PC-9 (cell line): ENCODE measurements at regions not wholly inside any gene's neighbourhood (a gene's known extent, or its start where the extent isn't known, plus 50 kb on each side); places are given as distances from the start of the nearest gene placed in this dataset.
A peak's percentile ranks its signal among the peaks of the same experiment; 100 is the strongest.

Experiments
- BruUV-seq: library from RNA; stranded (reverse); fragments of 400-500 nt; replicated peaks from 2 replicates; lab custom pipeline; 2021; lab: Mats Ljungman, UMichigan
- CTCF ChIA-PET: fragments of 300-600 bp; sonication (Branson Sonifier 250); formaldehyde crosslinking; loops from one replicate; lab custom pipeline; 2022; ENCODE audit warnings: antibody characterized with exemption; lab: Charles Lee
- POLR2A ChIA-PET: fragments of 300-600 bp; sonication (Branson Sonifier 250); formaldehyde crosslinking; loops from one replicate; lab custom pipeline; 2022; ENCODE audit warnings: antibody characterized with exemption; ENCODE audit not compliant: unreplicated experiment; lab: Charles Lee
- DNase-seq, 2 experiments: peaks; one replicate each; pipeline versions ENCODE4 v3.0.0 to v3.0.0-alpha.2; 2015 to 2022; ENCODE audit warnings: mixed read lengths in 1 of 2
- H2AFZ ChIP-seq: fragments of 200-600 bp; sonication (generic); 2 replicates; pipeline ENCODE4 v1.8.1; 2017; ENCODE audit warnings: antibody characterized with exemption
- H3F3A ChIP-seq: fragments of 200-600 bp; sonication (generic); 2 replicates; pipeline ENCODE4 v1.8.1; 2017; ENCODE audit warnings: antibody characterized with exemption, mild to moderate bottlenecking, low read depth; ENCODE audit not compliant: insufficient read depth
- H3K27ac ChIP-seq: fragments of 200-600 bp; sonication (generic); 2 replicates; pipeline ENCODE4 v1.6.1; 2016; ENCODE audit warnings: mixed run types
- H3K27me3 ChIP-seq: fragments of 200-600 bp; sonication (generic); 2 replicates; pipeline ENCODE4 v1.6.1; 2016; ENCODE audit warnings: low read depth, mixed run types; ENCODE audit not compliant: insufficient read depth
- H3K36me3 ChIP-seq: fragments of 200-600 bp; sonication (generic); 2 replicates; pipeline ENCODE4 v1.6.1; 2016; ENCODE audit warnings: low read depth, mixed run types
- H3K4me1 ChIP-seq: fragments of 200-600 bp; sonication (generic); replicated peaks from 2 replicates; pipeline ENCODE4 v1.6.1; 2016; ENCODE audit warnings: mixed run types; ENCODE audit not compliant: insufficient read depth
- H3K4me2 ChIP-seq: fragments of 200-600 bp; sonication (generic); 2 replicates; pipeline ENCODE4 v1.6.1; 2017; ENCODE audit warnings: mixed run types
- H3K4me3 ChIP-seq: fragments of 200-600 bp; sonication (generic); 2 replicates; pipeline ENCODE4 v1.6.1; 2016; ENCODE audit warnings: mixed run types
- H3K79me2 ChIP-seq: fragments of 200-600 bp; sonication (generic); 2 replicates; pipeline ENCODE4 v1.6.1; 2017; ENCODE audit warnings: low read depth, mixed run types
- H3K9me2 ChIP-seq: fragments of 200-600 bp; sonication (generic); 2 replicates; pipeline ENCODE4 v1.8.1; 2017; ENCODE audit warnings: mild to moderate bottlenecking; ENCODE audit not compliant: insufficient read depth
- H3K9me3 ChIP-seq: fragments of 200-600 bp; sonication (generic); 2 replicates; pipeline ENCODE4 v1.8.1; 2016; ENCODE audit warnings: low read depth; ENCODE audit not compliant: insufficient read depth
- H4K20me1 ChIP-seq: fragments of 200-600 bp; sonication (generic); 2 replicates; pipeline ENCODE4 v1.8.1; 2017; ENCODE audit not compliant: insufficient read depth
- CTCF ChIP-seq: fragments of 200-600 bp; sonication (generic); conservative IDR thresholded peaks from 2 replicates; pipeline ENCODE4 v1.6.1; 2017; ENCODE audit warnings: mixed run types, antibody characterized with exemption, mild to moderate bottlenecking, moderate library complexity
- EZH2 ChIP-seq: fragments of 200-600 bp; sonication (generic); IDR thresholded peaks from 2 replicates; pipeline ENCODE4 v1.8.0; 2017; ENCODE audit warnings: antibody characterized with exemption, low read depth
- intact Hi-C: fragments of 100-400 bp; cut with micrococcal nuclease; formaldehyde crosslinking; loops from one replicate; pipeline ENCODE4 v1.10.0; 2022; ENCODE audit not compliant: unreplicated experiment

GRCh38 chr13:82522872-82523271 lies 1359.4 kb downstream of the SLITRK1 start:
- no peak for DNase-seq
- Histone ChIP-seq H4K20me1 (no peaks in the 10 kb centered on the region), H3K9me3 (no peaks in the 10 kb centered on the region), H3K4me1 (no peaks in the 10 kb centered on the region), H3K4me2 (no peak overlapping the region), H3K36me3 (no peaks in the 10 kb centered on the region), H3K79me2 (no peaks in the 10 kb centered on the region), H3F3A (no peaks in the 10 kb centered on the region), H3K9me2 (no peaks in the 10 kb centered on the region), H3K27me3 (no peaks in the 10 kb centered on the region), H3K27ac (no peak overlapping the region), H3K4me3 (no peak overlapping the region), H2AFZ (no peak overlapping the region)
- ChIA-PET CTCF (no interaction called here), POLR2A (no interaction called here)
- no peak for TF ChIP-seq CTCF
- TF ChIP-seq EZH2: no peak
- intact Hi-C loops: no loop called here
- BruUV-seq: no TSS peak

GRCh38 chr13:82506805-82507414 lies 1375.4 kb downstream of the SLITRK1 start:
- H3K4me2 ChIP-seq: no peak overlapping the region
- intact Hi-C loops: no loop called here
- H2AFZ ChIP-seq: no peak overlapping the region
- CTCF ChIA-PET: no interaction called here
- H3F3A ChIP-seq: no peaks in the 10 kb centered on the region
- H3K4me1 ChIP-seq: no peaks in the 10 kb centered on the region
- H3K4me3 ChIP-seq: no peak overlapping the region
- H3K27me3 ChIP-seq: no peaks in the 10 kb centered on the region
- no peaks in the 10 kb centered on the region for H3K9me3 ChIP-seq
- POLR2A ChIA-PET: no interaction called here
- H3K27ac ChIP-seq: no peak overlapping the region
- H4K20me1 ChIP-seq: no peaks in the 10 kb centered on the region
- no peaks in the 10 kb centered on the region for H3K79me2 ChIP-seq
- no peak for DNase-seq
- no peaks in the 10 kb centered on the region for H3K36me3 ChIP-seq
- BruUV-seq: no TSS peak
- TF ChIP-seq CTCF (no peak), EZH2 (no peak)
- no peaks in the 10 kb centered on the region for H3K9me2 ChIP-seq

GRCh38 chr13:82501834-82502233 lies 1380.4 kb downstream of the SLITRK1 start:
- Histone ChIP-seq H2AFZ (no peak overlapping the region), H3K4me3 (no peak overlapping the region), H3K27ac (no peak overlapping the region), H3K27me3 (no peaks in the 10 kb centered on the region), H3K36me3 (no peaks in the 10 kb centered on the region), H3K4me2 (no peak overlapping the region), H3K9me2 (no peaks in the 10 kb centered on the region), H3K4me1 (no peaks in the 10 kb centered on the region), H4K20me1 (no peaks in the 10 kb centered on the region), H3K9me3 (no peaks in the 10 kb centered on the region), H3K79me2 (no peaks in the 10 kb centered on the region), H3F3A (no peaks in the 10 kb centered on the region)
- no peak for TF ChIP-seq EZH2
- intact Hi-C loops: no loop called here
- no peak for DNase-seq
- no TSS peak for BruUV-seq
- ChIA-PET CTCF (no interaction called here), POLR2A (no interaction called here)

GRCh38 chr13:82480415-82480814 lies 1401.9 kb downstream of the SLITRK1 start:
- H3K9me3 ChIP-seq: no peaks in the 10 kb centered on the region
- H3K79me2 ChIP-seq: no peaks in the 10 kb centered on the region
- TF ChIP-seq EZH2 (no peak), CTCF (peak; percentile 51; the same call in 1 of the 2 replicates)
- H4K20me1 ChIP-seq: no peaks in the 10 kb centered on the region
- no peak overlapping the region for H3K4me3 ChIP-seq
- BruUV-seq: no TSS peak
- intact Hi-C loops: no loop called here
- no peak overlapping the region for H3K4me2 ChIP-seq
- H3F3A ChIP-seq: no peaks in the 10 kb centered on the region
- no peaks in the 10 kb centered on the region for H3K9me2 ChIP-seq
- H3K27me3 ChIP-seq: no peaks in the 10 kb centered on the region
- no peaks in the 10 kb centered on the region for H3K36me3 ChIP-seq
- H3K4me1 ChIP-seq: no peaks in the 10 kb centered on the region
- H3K27ac ChIP-seq: no peak overlapping the region
- no peak for DNase-seq
- no peak overlapping the region for H2AFZ ChIP-seq
- ChIA-PET CTCF (no interaction called here), POLR2A (no interaction called here)
